Heart left ventricle (tissue), 13 donors: ENCODE measurements at regions not wholly inside any gene's neighbourhood (a gene's known extent, or its start where the extent isn't known, plus 50 kb on each side); places are given as distances from the start of the nearest gene placed in this dataset.

Source experiments
- POLR2A ChIP-seq, 2 donors: fragments of 450-650 bp; IDR thresholded peaks; one replicate each; pipeline ENCODE4 v1.6.1; 2017; ENCODE audit warnings: antibody characterized with exemption in 2 of 2, mild to moderate bottlenecking in 2 of 2, moderate library complexity in 2 of 2
- TF ChIP-seq, protein P1 (sequence below), 12 donors: fragments of 200-600 bp; sonication (generic) in 4 of 12; IDR thresholded peaks; one replicate each; pipeline versions ENCODE4 v1.5.0 to v1.8.0; 2018 to 2022; ENCODE audit warnings: antibody characterized with exemption in 12 of 12, mild to moderate bottlenecking in 5 of 12
- donor health status: ischemic (EF 13 %, LVEDD 7.1; RV severe dilation, severe dysfunction).
- donor health status: DM: no; HTN: yes; CAD: no.
- donor health status: DM: no; HTN: no; CAD: no.
- donor health status: ischemic (EF 25% LVEDD 6.9; RV normal size, moderate dysfunction).
- donor health status: ischemic (EF 25% LVEDD 5.7; RV mildly dilated, moderate dysfunction).
- donor health status: ischemic (EF 35%, LVEDD 5.7; RV mildly dilated, moderate dysfunction).
- donor health status: nonischemic (EF 11% LVEDD 7.7; RV severe dilation, severe dysfunction).
- donor health status: DM: yes; HTN: yes; CAD: no.
- donor health status: PGD.
- donor health status: ischemic (EF 29% LVEDD 5.4; RV normal size, mild dysfunction).
- donor health status: nonischemic (EF 23%, LVEDD 6.1; RV moderate dilation, normal function).

DNA sequence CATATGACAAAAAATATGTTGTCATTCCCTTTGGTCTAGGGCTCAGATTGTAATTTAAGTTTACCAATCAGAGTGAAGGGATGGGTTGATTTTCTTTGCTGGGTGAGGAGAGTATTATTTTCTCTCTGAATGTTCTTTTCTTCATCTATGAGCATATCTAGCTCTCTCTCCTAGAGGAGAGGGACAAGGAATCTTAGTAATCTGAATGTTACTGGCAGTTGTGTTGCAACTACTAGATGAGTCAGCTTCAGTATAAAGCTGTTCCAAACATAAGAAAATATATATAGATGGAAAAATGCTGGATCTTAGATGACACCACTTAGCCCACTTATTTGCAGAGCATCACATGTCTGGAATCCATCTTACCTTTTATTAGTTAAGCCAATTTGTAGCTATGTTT, 259.3 kb downstream of the TUSC1 start:
- TF ChIP-seq, protein P1, sequence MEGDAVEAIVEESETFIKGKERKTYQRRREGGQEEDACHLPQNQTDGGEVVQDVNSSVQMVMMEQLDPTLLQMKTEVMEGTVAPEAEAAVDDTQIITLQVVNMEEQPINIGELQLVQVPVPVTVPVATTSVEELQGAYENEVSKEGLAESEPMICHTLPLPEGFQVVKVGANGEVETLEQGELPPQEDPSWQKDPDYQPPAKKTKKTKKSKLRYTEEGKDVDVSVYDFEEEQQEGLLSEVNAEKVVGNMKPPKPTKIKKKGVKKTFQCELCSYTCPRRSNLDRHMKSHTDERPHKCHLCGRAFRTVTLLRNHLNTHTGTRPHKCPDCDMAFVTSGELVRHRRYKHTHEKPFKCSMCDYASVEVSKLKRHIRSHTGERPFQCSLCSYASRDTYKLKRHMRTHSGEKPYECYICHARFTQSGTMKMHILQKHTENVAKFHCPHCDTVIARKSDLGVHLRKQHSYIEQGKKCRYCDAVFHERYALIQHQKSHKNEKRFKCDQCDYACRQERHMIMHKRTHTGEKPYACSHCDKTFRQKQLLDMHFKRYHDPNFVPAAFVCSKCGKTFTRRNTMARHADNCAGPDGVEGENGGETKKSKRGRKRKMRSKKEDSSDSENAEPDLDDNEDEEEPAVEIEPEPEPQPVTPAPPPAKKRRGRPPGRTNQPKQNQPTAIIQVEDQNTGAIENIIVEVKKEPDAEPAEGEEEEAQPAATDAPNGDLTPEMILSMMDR (IDR thresholded peaks at IDR 0.05), result no peak
- TF ChIP-seq POLR2A (IDR thresholded peaks at IDR 0.05), result no peak
